Stimulated activated memory B cell treated with anti-CD40 and anti-IgM and Interleukin-4, amounts not matched to agents 10 μg/mL and 1 μg/mL and 100 μg/mL, for 72 hours (primary cell): ENCODE measurements at regions not wholly inside any gene's neighbourhood (a gene's known extent, or its start where the extent isn't known, plus 50 kb on each side); places are given as distances from the start of the nearest gene placed in this dataset.

Source experiments
- ATAC-seq: fragments of 150-1000 bp; cut with Tn5 transposase; 2 replicates; pipeline ENCODE4 v1.10.0; 2021
- H3K27ac Mint-ChIP-seq: one replicate; pipeline ENCODE4 v1.8.0; 2022; ENCODE audit warnings: mild to moderate bottlenecking, mixed read lengths
- H3K27me3 Mint-ChIP-seq: one replicate; pipeline ENCODE4 v1.8.0; 2022; ENCODE audit warnings: mixed read lengths
- H3K36me3 Mint-ChIP-seq: one replicate; pipeline ENCODE4 v1.8.0; 2022; ENCODE audit warnings: mixed read lengths
- H3K4me1 Mint-ChIP-seq: one replicate; pipeline ENCODE4 v1.8.0; 2022; ENCODE audit warnings: mixed read lengths
- H3K4me3 Mint-ChIP-seq: one replicate; pipeline ENCODE4 v1.8.0; 2022; ENCODE audit warnings: mild to moderate bottlenecking, moderate library complexity, mixed read lengths
- H3K9me3 Mint-ChIP-seq: one replicate; pipeline ENCODE4 v1.8.0; 2022; ENCODE audit warnings: mixed read lengths

DNA sequence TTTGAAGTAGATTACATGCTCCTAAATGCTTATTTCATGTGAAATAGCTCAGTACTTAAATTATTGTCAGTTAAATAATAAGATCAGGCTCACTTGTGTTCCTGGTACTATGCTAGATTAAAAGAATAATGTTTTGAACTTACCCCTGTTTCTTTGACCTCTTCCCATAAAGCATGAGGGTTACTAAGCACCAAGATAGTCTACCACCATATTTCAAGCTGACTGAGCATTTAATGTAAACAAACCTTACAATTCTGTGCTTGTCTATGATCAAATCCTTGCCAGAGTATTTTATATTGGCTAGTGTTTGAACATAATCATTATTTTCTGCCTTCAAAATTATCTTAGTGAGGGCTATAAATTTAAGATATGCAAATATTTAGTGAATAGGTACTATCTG, 98.1 kb downstream of the LHX9 start:
- ATAC-seq: no peak
- no peak overlapping the region for H3K4me3 Mint-ChIP-seq
- peaks cover 8% of the 10 kb centered on the region for H3K27me3 Mint-ChIP-seq
- peaks cover 7% of the 10 kb centered on the region for H3K9me3 Mint-ChIP-seq
- H3K4me1 Mint-ChIP-seq: no peaks in the 10 kb centered on the region
- H3K27ac Mint-ChIP-seq: no peak overlapping the region
- no peaks in the 10 kb centered on the region for H3K36me3 Mint-ChIP-seq

DNA sequence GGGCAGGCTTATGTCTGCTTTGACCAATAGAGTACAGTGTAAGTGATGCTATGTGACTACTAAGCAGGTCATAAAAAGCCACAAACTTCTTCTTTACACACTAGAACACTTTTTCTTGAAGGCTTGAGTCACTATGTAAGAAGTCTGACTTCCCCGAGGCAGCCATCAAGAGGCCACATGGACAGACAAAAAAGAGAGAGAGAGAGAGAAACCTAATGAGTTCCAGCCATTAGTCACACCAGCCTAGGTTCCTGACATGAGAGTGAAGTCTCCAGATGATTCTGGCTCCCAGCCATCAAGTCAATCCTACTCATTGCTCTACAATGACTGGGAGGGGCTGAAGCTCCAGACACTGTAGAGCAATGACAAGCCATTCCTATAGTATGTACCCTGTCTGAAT, 101.4 kb downstream of the LHX9 start:
- Mint-ChIP-seq H3K27me3 (peaks cover 7% of the 10 kb centered on the region), H3K36me3 (no peaks in the 10 kb centered on the region), H3K4me3 (no peak overlapping the region), H3K4me1 (no peaks in the 10 kb centered on the region), H3K9me3 (no peaks in the 10 kb centered on the region), H3K27ac (no peak overlapping the region)
- ATAC-seq: no peak

GRCh38 chr1:198019126-198019525, 102.0 kb downstream of the LHX9 start:
- Mint-ChIP-seq H3K27me3 (peaks cover under 1% of the 10 kb centered on the region), H3K9me3 (no peaks in the 10 kb centered on the region), H3K36me3 (no peaks in the 10 kb centered on the region), H3K4me3 (no peak overlapping the region), H3K27ac (no peak overlapping the region), H3K4me1 (no peaks in the 10 kb centered on the region)
- ATAC-seq: no peak

GRCh38 chr1:198024336-198024735, 107.2 kb downstream of the LHX9 start:
- Mint-ChIP-seq H3K27ac (no peak overlapping the region), H3K36me3 (no peaks in the 10 kb centered on the region), H3K27me3 (no peaks in the 10 kb centered on the region), H3K9me3 (no peaks in the 10 kb centered on the region), H3K4me1 (no peaks in the 10 kb centered on the region), H3K4me3 (no peak overlapping the region)
- ATAC-seq: no peak

DNA sequence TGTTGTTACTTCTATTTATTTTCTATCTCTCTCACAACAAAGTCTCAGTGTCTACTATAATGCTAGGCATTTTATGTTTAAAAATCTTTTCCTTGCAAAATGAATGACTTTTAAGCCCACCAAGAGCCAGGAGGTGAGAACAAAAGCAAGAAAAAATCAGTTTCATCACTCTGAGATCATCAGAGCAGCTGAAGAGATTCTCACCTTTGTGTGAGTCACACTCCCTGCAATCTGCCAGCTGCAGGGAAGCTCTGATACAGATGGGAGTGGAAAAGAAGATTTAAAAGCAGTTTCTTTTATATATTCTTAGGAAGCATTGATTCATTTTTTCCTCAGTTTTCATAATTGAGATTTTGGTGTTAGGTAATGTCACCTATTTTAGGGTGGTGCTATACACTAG, 107.6 kb downstream of the LHX9 start:
- Mint-ChIP-seq H3K4me1 (no peaks in the 10 kb centered on the region), H3K9me3 (no peaks in the 10 kb centered on the region), H3K4me3 (no peak overlapping the region), H3K36me3 (no peaks in the 10 kb centered on the region), H3K27ac (no peak overlapping the region), H3K27me3 (no peaks in the 10 kb centered on the region)
- ATAC-seq: no peak

GRCh38 chr1:198030682-198031081, 113.5 kb downstream of the LHX9 start:
- Mint-ChIP-seq H3K4me1 (no peaks in the 10 kb centered on the region), H3K36me3 (no peaks in the 10 kb centered on the region), H3K9me3 (no peaks in the 10 kb centered on the region), H3K27me3 (no peaks in the 10 kb centered on the region), H3K4me3 (no peak overlapping the region), H3K27ac (no peak overlapping the region)
- ATAC-seq: no peak

DNA sequence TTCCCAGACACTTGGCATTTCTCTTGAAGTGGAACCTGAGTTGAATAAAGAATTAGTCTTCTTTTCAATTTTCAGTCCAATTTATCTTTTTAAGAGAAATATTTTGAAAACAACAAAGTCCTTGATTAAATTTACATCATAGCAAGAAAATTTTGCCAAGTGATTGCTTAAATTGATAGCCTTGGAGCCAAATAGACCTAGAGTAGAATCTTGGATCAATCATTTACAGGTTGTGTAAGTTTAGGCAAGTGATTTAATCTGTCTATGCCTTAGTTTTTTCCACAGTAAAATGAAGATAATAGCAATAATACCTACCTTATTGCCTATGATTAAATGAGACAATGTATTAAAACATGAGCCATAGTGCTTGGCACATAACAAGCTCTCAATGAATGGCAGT, 113.9 kb downstream of the LHX9 start:
- H3K27me3 Mint-ChIP-seq: no peaks in the 10 kb centered on the region
- no peak for ATAC-seq
- H3K9me3 Mint-ChIP-seq: no peaks in the 10 kb centered on the region

DNA sequence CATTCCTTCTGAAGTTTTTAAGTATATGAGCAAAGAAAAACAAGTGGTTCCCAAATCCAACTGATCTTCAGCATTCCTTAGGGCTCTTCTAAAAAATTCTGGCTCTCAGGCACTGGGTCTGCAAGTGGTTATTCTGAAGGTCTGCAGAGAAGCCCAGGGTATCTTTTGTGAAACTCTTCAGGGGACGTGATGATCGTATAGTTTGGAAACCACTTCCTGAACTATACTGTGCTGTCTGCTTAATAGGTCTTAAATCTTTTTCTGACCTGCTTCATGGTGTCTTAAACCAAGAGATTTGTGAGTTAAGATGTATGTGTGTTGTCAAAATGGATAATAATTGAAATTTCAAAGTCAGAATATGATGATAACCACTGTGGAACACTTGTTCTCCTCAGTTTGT, 115.5 kb downstream of the LHX9 start:
- H3K4me1 Mint-ChIP-seq: no peaks in the 10 kb centered on the region
- H3K27ac Mint-ChIP-seq: no peak overlapping the region
- ATAC-seq: no peak
- H3K4me3 Mint-ChIP-seq: no peak overlapping the region
- no peaks in the 10 kb centered on the region for H3K9me3 Mint-ChIP-seq
- H3K36me3 Mint-ChIP-seq: no peaks in the 10 kb centered on the region
- no peaks in the 10 kb centered on the region for H3K27me3 Mint-ChIP-seq

More for the DNA sequence above, 113.9 kb downstream of the LHX9 start:
- no peaks in the 10 kb centered on the region for H3K36me3 Mint-ChIP-seq
- no peak overlapping the region for H3K4me3 Mint-ChIP-seq
- no peaks in the 10 kb centered on the region for H3K4me1 Mint-ChIP-seq
- H3K27ac Mint-ChIP-seq: no peak overlapping the region

- Mint-ChIP-seq H3K9me3 (no peaks in the 10 kb centered on the region), H3K27me3 (no peaks in the 10 kb centered on the region), H3K4me1 (no peaks in the 10 kb centered on the region), H3K36me3 (no peaks in the 10 kb centered on the region), H3K4me3 (no peak overlapping the region), H3K27ac (no peak overlapping the region)
- ATAC-seq: peak; percentile 72
Measured at GRCh38 chr1:198040880-198041279, 115.9 kb upstream of the NEK7 start.

GRCh38 chr1:198042168-198042567, 114.6 kb upstream of the NEK7 start:
- Mint-ChIP-seq H3K27ac (no peak overlapping the region), H3K27me3 (no peaks in the 10 kb centered on the region), H3K4me3 (no peak overlapping the region), H3K9me3 (peaks cover 3% of the 10 kb centered on the region), H3K36me3 (no peaks in the 10 kb centered on the region), H3K4me1 (no peaks in the 10 kb centered on the region)
- no peak for ATAC-seq

DNA sequence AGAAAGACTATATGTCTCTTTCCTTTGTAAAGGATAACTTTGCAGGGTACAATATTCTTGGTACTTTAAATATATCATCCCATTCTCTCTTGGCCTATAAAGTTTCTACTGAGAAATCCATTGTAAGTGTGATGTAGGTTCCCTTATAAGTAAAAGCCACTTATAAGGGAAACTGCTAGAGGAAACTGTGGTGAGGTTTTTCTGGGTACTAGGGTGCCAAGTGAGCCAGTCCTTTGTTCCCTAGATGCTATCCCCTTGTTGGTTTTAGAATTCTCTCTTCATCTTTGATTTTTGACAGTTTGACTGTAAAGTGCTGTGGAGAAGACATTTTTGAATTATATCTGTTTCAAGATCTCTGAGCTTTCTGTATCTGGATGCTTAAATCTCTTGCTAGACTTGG, 108.9 kb upstream of the NEK7 start:
- Mint-ChIP-seq H3K27me3 (no peaks in the 10 kb centered on the region), H3K27ac (no peak overlapping the region), H3K36me3 (no peaks in the 10 kb centered on the region), H3K9me3 (peaks cover 3% of the 10 kb centered on the region), H3K4me3 (no peak overlapping the region), H3K4me1 (peaks cover 6% of the 10 kb centered on the region)
- no peak for ATAC-seq

- H3K4me1 Mint-ChIP-seq: no peaks in the 10 kb centered on the region
- H3K9me3 Mint-ChIP-seq: no peaks in the 10 kb centered on the region
- no peak overlapping the region for H3K4me3 Mint-ChIP-seq
- no peaks in the 10 kb centered on the region for H3K36me3 Mint-ChIP-seq
- no peak overlapping the region for H3K27ac Mint-ChIP-seq
- H3K27me3 Mint-ChIP-seq: peaks cover 10% of the 10 kb centered on the region
- no peak for ATAC-seq
Measured at GRCh38 chr1:198054510-198054909, 102.3 kb upstream of the NEK7 start.

DNA sequence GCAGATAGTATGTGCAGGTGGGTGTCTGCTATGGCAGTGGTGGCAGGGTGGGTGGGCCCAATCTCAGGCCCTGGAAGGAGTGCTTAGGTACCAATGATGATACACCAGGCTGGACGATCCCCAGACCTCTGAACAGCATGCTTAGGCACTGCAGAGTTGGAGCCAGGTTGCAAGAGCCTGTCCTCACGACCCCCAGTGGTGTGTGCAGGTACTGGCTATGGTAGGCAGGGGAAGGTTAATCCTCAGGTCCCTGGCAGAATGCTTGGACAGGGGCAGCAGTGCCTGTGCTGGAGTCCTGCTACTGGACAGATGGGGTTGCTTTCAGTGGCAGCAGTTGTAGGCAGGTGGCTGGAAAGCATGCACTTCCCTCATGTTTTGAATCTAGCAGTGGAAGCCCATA, 100.5 kb upstream of the NEK7 start:
- Mint-ChIP-seq H3K4me1 (no peaks in the 10 kb centered on the region), H3K27ac (no peak overlapping the region), H3K27me3 (peaks cover 19% of the 10 kb centered on the region), H3K4me3 (no peak overlapping the region), H3K9me3 (no peaks in the 10 kb centered on the region), H3K36me3 (no peaks in the 10 kb centered on the region)
- peak; percentile 61 for ATAC-seq

DNA sequence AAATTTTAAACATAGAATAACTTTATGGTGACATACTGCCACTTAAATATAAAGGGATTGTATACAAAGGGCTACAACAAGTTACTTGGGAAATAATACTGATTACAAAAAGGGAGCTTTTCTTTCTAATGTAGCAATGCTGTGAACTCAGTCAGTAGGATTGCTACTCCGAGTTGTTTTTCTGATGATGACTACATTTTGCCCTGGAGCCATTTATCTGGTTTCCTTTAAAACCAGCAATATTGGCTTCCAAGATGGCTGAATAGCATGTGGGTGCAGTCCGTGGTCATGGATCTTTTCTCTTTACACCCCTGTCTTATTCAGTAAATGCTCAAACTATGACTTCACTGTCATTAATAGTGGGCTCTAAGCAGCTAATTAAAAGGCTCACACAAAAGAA, 92.6 kb upstream of the NEK7 start:
- no peak for ATAC-seq
- Mint-ChIP-seq H3K27me3 (peaks cover 33% of the 10 kb centered on the region), H3K36me3 (no peaks in the 10 kb centered on the region), H3K27ac (no peak overlapping the region), H3K4me3 (no peak overlapping the region), H3K9me3 (no peaks in the 10 kb centered on the region), H3K4me1 (no peaks in the 10 kb centered on the region)

GRCh38 chr1:198068285-198068684, 88.5 kb upstream of the NEK7 start:
- H3K9me3 Mint-ChIP-seq: no peaks in the 10 kb centered on the region
- H3K4me3 Mint-ChIP-seq: no peak overlapping the region
- ATAC-seq: no peak
- peaks cover 33% of the 10 kb centered on the region for H3K27me3 Mint-ChIP-seq
- H3K36me3 Mint-ChIP-seq: no peaks in the 10 kb centered on the region
- H3K27ac Mint-ChIP-seq: no peak overlapping the region
- H3K4me1 Mint-ChIP-seq: no peaks in the 10 kb centered on the region

GRCh38 chr1:198072177-198072576, 84.6 kb upstream of the NEK7 start:
- no peaks in the 10 kb centered on the region for H3K36me3 Mint-ChIP-seq
- no peak overlapping the region for H3K27ac Mint-ChIP-seq
- H3K9me3 Mint-ChIP-seq: no peaks in the 10 kb centered on the region
- peaks cover 43% of the 10 kb centered on the region for H3K27me3 Mint-ChIP-seq
- no peak overlapping the region for H3K4me3 Mint-ChIP-seq
- H3K4me1 Mint-ChIP-seq: no peaks in the 10 kb centered on the region
- ATAC-seq: no peak

- Mint-ChIP-seq H3K9me3 (peaks cover 4% of the 10 kb centered on the region), H3K27me3 (peaks cover 37% of the 10 kb centered on the region), H3K36me3 (no peaks in the 10 kb centered on the region), H3K4me3 (no peak overlapping the region), H3K27ac (no peak overlapping the region), H3K4me1 (no peaks in the 10 kb centered on the region)
- ATAC-seq: no peak
Measured at GRCh38 chr1:198075296-198075695, 81.5 kb upstream of the NEK7 start.
